ENCODE measurements at regions not wholly inside any gene's neighbourhood (a gene's known extent, or its start where the extent isn't known, plus 50 kb on each side); places are given as distances from the start of the nearest gene placed in this dataset.

DNA sequence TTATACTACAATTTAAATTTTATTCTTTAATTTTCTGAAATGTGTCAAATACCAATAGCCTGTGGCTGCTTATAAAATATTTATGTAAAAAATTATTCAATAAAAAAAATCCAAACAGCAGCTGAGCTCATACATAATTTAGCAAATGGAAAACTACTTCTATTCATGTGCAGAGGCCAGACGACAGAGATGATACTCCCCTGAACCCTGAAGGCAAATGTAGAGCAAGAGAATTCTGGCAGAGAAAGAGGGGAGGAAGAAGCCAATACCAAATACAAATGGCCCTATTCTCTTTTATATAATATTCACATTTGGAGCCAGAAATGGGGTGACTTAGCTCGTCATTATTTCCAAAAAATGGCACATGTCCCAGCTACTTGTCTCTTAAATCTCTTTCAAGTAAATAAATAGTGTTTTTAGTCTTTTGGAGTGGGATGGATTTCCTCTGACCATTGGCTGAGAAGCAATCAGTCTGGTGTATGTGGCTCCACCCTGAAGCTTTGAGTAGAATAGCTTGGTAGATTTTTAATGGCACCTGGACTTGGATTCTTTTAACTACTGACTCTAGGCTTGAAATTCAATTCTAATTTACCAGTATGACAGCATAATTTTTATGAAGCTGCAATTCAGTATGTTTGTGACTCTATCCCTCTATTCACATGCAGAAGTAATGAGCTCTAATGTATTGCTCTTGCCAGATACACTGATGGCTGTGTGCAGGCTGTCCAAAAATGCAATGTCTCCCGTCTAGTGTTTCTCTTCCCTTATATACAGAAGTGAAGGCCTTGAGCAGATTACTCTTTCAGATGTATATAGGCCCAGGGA lies 113.4 kb upstream of the SCAF11 start:
- TF ChIP-seq POLR2A (IDR thresholded peaks at IDR 0.05; ENCODE audit: low read depth, low read length) (no peak), BHLHE40 (IDR thresholded peaks at IDR 0.05; ENCODE audit: low read depth, low read length) (no peak), RFX5 (IDR thresholded peaks at IDR 0.05; ENCODE audit: low read depth, low read length) (no peak), SMC3 (IDR thresholded peaks at IDR 0.05; ENCODE audit: low read depth, low read length) (no peak), NFE2L2 (IDR thresholded peaks at IDR 0.05; ENCODE audit: low read depth, low read length) (no peak), MXI1 (IDR thresholded peaks at IDR 0.05; ENCODE audit: borderline replicate concordance, low read depth, low read length) (no peak), CEBPB (IDR thresholded peaks at IDR 0.05; ENCODE audit: low read depth, low read length) (no peak), FOS (IDR thresholded peaks at IDR 0.05; ENCODE audit: low read depth, low read length) (no peak)
- TF ChIP-seq, protein P1, sequence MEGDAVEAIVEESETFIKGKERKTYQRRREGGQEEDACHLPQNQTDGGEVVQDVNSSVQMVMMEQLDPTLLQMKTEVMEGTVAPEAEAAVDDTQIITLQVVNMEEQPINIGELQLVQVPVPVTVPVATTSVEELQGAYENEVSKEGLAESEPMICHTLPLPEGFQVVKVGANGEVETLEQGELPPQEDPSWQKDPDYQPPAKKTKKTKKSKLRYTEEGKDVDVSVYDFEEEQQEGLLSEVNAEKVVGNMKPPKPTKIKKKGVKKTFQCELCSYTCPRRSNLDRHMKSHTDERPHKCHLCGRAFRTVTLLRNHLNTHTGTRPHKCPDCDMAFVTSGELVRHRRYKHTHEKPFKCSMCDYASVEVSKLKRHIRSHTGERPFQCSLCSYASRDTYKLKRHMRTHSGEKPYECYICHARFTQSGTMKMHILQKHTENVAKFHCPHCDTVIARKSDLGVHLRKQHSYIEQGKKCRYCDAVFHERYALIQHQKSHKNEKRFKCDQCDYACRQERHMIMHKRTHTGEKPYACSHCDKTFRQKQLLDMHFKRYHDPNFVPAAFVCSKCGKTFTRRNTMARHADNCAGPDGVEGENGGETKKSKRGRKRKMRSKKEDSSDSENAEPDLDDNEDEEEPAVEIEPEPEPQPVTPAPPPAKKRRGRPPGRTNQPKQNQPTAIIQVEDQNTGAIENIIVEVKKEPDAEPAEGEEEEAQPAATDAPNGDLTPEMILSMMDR (conservative IDR thresholded peaks at IDR 0.05; ENCODE audit: low read depth, low read length): no peak
- TF ChIP-seq, protein P2, sequence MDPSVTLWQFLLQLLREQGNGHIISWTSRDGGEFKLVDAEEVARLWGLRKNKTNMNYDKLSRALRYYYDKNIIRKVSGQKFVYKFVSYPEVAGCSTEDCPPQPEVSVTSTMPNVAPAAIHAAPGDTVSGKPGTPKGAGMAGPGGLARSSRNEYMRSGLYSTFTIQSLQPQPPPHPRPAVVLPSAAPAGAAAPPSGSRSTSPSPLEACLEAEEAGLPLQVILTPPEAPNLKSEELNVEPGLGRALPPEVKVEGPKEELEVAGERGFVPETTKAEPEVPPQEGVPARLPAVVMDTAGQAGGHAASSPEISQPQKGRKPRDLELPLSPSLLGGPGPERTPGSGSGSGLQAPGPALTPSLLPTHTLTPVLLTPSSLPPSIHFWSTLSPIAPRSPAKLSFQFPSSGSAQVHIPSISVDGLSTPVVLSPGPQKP (IDR thresholded peaks at IDR 0.05; ENCODE audit: borderline replicate concordance, low read depth, low read length): no peak
